ENCODE measurements at regions not wholly inside any gene's neighbourhood (a gene's known extent, or its start where the extent isn't known, plus 50 kb on each side); places are given as distances from the start of the nearest gene placed in this dataset.

DNA sequence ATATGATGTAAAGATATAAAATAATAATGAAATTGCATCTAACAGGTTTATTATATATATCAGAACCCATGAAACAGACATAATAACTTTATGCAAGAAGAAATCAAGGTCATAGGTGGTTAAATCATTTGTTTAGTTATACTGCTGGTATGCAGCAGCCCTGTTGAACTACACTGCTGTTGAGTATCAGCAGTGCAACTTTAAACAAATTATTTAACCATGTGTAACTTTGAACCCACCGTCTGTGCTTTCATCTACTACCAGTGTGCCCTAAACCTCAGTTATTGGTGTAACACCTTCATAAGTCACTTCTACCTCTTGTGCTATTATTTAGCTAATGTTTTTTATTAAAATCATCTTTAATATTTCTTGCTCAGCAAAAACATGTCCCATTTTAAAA, 262.3 kb upstream of the CRY1 start (continued):
- TF ChIP-seq, protein P1, sequence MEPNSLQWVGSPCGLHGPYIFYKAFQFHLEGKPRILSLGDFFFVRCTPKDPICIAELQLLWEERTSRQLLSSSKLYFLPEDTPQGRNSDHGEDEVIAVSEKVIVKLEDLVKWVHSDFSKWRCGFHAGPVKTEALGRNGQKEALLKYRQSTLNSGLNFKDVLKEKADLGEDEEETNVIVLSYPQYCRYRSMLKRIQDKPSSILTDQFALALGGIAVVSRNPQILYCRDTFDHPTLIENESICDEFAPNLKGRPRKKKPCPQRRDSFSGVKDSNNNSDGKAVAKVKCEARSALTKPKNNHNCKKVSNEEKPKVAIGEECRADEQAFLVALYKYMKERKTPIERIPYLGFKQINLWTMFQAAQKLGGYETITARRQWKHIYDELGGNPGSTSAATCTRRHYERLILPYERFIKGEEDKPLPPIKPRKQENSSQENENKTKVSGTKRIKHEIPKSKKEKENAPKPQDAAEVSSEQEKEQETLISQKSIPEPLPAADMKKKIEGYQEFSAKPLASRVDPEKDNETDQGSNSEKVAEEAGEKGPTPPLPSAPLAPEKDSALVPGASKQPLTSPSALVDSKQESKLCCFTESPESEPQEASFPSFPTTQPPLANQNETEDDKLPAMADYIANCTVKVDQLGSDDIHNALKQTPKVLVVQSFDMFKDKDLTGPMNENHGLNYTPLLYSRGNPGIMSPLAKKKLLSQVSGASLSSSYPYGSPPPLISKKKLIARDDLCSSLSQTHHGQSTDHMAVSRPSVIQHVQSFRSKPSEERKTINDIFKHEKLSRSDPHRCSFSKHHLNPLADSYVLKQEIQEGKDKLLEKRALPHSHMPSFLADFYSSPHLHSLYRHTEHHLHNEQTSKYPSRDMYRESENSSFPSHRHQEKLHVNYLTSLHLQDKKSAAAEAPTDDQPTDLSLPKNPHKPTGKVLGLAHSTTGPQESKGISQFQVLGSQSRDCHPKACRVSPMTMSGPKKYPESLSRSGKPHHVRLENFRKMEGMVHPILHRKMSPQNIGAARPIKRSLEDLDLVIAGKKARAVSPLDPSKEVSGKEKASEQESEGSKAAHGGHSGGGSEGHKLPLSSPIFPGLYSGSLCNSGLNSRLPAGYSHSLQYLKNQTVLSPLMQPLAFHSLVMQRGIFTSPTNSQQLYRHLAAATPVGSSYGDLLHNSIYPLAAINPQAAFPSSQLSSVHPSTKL (CRISPR knock-in tag; IDR thresholded peaks at IDR 0.05) = peak; percentile 31; the same call in 1 of the 2 replicates

DNA sequence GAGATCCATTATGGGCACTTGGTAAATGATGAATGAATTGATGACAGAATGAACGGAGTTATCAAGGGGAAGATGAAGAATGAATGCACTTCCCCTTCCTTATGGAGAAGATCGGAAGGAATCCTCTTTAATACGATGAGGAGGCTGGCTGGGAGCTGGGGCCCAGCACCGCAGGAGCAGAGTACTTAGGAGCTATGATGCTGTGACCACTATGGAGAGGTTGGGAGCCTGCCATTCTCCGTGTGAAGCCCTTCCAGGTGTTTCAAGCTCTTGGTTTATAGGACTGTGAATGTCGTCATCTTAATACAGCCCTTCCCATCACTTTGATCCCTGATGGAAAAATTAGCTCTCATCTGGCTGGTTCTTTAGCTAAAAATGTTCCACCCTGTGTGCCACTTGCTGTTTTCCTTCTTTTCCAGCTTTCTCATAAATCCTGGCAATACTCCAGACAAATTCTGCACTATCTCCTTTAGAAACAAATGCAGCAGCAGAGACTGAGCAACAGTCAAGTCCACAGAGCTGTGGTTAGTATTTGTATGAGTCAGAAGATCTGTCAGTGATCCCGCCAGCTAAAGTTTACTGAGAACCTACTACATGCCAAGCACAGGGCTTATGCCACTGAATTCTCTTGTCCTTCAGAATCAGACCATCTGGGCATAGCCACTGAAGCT, 263.1 kb upstream of the CRY1 start:
- no peak overlapping the region for H3K4me3 ChIP-seq (replicated peaks in 1 of 3; ENCODE audit: insufficient read depth in 1 of 3, low read depth in 2 of 3, low read length in 3 of 3)
- POLR2A ChIA-PET = interaction anchor here (0.7 to 1.0 kb wide), 3 partner anchors 9 to 37 kb away, joined by 3 to 4 read pairs (median 4); no protein-coding TSS in a partner anchor
- H3K79me2 ChIP-seq (ENCODE audit: insufficient read depth, low read length) = peaks cover 3% of the 10 kb centered on the region
- FAIRE-seq (peak; percentile 34), DNase-seq (ENCODE audit: low spot score) (peak; percentile 31), ATAC-seq (no peak)
- intact Hi-C loops (cut with micrococcal nuclease; ENCODE audit: unreplicated experiment) = no loop called here
- no peak overlapping the region for H3K27ac ChIP-seq (ENCODE audit: extremely low read length, insufficient read depth, low read length)
- H3K9me3 ChIP-seq (ENCODE audit: low read length) = peaks cover 4% of the 10 kb centered on the region; the same call in 1 of the 2 replicates
- in situ Hi-C loops (cut with HindIII; ENCODE audit: extremely low pct_ligation_motif_present, low pct_unique_long_range_greater_than_20kb) = no loop called here
- peaks cover 58% of the 10 kb centered on the region for H3K4me1 ChIP-seq (ENCODE audit: insufficient read depth, low read length)
- H4K20me1 ChIP-seq (ENCODE audit: insufficient read depth, low read length) = no peaks in the 10 kb centered on the region
- CTCF ChIA-PET (ENCODE audit: low intra/inter-chr PET ratio, low total read pairs) = no interaction called here
- no peaks in the 10 kb centered on the region for H3K36me3 ChIP-seq (replicated peaks in 1 of 2; ENCODE audit: control insufficient read depth in 1 of 2, insufficient read depth in 2 of 2, low read length in 2 of 2)
- 70% methylated on average over 7 of the region's 7 CpGs for WGBS (ENCODE audit: low lambda C conversion rate)
- H3K27me3 ChIP-seq (ENCODE audit: control insufficient read depth in 1 of 2, insufficient read depth in 2 of 2, low read length in 2 of 2) = no peaks in the 10 kb centered on the region
- BruUV-seq (replicated peaks) = no TSS peak
- H3K4me2 ChIP-seq (ENCODE audit: low read depth, low read length) = no peak overlapping the region
- no peak overlapping the region for H2AFZ ChIP-seq (ENCODE audit: low read length)
- no peak overlapping the region for H3K9ac ChIP-seq (ENCODE audit: insufficient read depth, low read depth, low read length)
- TF ChIP-seq, protein P2, sequence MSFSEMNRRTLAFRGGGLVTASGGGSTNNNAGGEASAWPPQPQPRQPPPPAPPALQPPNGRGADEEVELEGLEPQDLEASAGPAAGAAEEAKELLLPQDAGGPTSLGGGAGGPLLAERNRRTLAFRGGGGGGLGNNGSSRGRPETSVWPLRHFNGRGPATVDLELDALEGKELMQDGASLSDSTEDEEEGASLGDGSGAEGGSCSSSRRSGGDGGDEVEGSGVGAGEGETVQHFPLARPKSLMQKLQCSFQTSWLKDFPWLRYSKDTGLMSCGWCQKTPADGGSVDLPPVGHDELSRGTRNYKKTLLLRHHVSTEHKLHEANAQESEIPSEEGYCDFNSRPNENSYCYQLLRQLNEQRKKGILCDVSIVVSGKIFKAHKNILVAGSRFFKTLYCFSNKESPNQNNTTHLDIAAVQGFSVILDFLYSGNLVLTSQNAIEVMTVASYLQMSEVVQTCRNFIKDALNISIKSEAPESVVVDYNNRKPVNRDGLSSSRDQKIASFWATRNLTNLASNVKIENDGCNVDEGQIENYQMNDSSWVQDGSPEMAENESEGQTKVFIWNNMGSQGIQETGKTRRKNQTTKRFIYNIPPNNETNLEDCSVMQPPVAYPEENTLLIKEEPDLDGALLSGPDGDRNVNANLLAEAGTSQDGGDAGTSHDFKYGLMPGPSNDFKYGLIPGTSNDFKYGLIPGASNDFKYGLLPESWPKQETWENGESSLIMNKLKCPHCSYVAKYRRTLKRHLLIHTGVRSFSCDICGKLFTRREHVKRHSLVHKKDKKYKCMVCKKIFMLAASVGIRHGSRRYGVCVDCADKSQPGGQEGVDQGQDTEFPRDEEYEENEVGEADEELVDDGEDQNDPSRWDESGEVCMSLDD (CRISPR knock-in tag; IDR thresholded peaks at IDR 0.05; ENCODE audit: borderline replicate concordance) = no peak
- TF ChIP-seq, protein P3, sequence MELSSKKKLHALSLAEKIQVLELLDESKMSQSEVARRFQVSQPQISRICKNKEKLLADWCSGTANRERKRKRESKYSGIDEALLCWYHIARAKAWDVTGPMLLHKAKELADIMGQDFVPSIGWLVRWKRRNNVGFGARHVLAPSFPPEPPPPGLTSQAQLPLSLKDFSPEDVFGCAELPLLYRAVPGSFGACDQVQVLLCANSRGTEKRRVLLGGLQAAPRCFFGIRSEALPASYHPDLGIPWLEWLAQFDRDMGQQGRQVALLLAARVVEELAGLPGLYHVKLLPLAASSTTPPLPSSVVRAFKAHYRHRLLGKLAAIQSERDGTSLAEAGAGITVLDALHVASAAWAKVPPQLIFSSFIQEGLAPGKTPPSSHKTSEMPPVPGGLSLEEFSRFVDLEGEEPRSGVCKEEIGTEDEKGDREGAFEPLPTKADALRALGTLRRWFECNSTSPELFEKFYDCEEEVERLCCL (CRISPR knock-in tag; IDR thresholded peaks at IDR 0.05; ENCODE audit: borderline replicate concordance) = no peak
- peak; percentile 73 for TF ChIP-seq FOSL2 (CRISPR knock-in tag; IDR thresholded peaks at IDR 0.05)
- TF ChIP-seq DMAP1 (CRISPR knock-in tag; IDR thresholded peaks at IDR 0.05) = no peak
- TF ChIP-seq, protein P4, sequence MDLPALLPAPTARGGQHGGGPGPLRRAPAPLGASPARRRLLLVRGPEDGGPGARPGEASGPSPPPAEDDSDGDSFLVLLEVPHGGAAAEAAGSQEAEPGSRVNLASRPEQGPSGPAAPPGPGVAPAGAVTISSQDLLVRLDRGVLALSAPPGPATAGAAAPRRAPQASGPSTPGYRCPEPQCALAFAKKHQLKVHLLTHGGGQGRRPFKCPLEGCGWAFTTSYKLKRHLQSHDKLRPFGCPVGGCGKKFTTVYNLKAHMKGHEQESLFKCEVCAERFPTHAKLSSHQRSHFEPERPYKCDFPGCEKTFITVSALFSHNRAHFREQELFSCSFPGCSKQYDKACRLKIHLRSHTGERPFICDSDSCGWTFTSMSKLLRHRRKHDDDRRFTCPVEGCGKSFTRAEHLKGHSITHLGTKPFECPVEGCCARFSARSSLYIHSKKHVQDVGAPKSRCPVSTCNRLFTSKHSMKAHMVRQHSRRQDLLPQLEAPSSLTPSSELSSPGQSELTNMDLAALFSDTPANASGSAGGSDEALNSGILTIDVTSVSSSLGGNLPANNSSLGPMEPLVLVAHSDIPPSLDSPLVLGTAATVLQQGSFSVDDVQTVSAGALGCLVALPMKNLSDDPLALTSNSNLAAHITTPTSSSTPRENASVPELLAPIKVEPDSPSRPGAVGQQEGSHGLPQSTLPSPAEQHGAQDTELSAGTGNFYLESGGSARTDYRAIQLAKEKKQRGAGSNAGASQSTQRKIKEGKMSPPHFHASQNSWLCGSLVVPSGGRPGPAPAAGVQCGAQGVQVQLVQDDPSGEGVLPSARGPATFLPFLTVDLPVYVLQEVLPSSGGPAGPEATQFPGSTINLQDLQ (CRISPR knock-in tag; IDR thresholded peaks at IDR 0.05) = no peak
- TF ChIP-seq TEAD2 (CRISPR knock-in tag; IDR thresholded peaks at IDR 0.05) = no peak
- TF ChIP-seq ZNF7 (CRISPR knock-in tag; IDR thresholded peaks at IDR 0.05) = peak; percentile 68; the same call in 1 of the 2 replicates
- TF ChIP-seq, protein P5, sequence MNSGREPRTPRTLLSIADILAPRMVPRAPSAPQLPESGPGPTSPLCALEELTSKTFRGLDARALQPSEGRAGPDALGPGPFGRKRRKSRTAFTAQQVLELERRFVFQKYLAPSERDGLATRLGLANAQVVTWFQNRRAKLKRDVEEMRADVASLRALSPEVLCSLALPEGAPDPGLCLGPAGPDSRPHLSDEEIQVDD (CRISPR knock-in tag; IDR thresholded peaks at IDR 0.05; ENCODE audit: borderline replicate concordance) = no peak
- no peak for TF ChIP-seq GFI1 (CRISPR knock-in tag; IDR thresholded peaks at IDR 0.05; ENCODE audit: borderline replicate concordance)
- TF ChIP-seq ZNF557 (CRISPR knock-in tag; IDR thresholded peaks at IDR 0.05) = no peak
